ENCODE measurements at regions not wholly inside any gene's neighbourhood (a gene's known extent, or its start where the extent isn't known, plus 50 kb on each side); places are given as distances from the start of the nearest gene placed in this dataset.

DNA sequence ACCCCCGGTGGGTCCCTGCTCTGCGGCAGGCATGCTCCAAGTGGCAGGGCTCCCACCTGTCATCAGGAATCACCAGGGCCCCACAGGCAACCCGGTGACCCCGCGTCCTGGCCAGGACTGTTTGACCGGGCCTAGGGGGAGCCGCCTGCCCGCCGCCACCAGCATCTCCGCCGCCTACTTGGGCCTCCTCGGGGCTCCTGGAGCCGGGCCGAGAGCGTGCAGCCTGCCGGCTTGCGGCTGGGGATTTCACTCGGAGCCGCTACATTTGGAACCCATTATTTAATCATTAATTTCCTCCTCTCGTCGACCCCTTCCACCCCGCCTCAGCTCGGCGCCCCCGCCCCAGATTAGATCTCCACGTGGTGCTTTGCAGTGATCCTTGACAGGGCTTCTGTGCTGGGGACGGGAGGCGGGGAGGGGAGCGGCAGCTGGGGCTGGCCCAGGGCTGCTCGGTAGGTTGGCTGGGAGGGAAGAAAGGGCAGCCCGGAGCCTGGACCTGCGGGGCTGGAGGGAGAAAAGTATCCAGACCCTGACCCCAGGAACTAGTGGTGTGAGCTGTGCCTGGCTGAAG, 295.4 kb downstream of the CYP26B1 start:
- DNase-seq: peak; percentile 80 to 92 (median 86)
- Histone ChIP-seq H3K4me3 (ENCODE audit: low read length in 3 of 3) (no peak overlapping the region), H3K27ac (ENCODE audit: low read depth in 2 of 2, low read length in 2 of 2) (no peak overlapping the region), H3K27me3 (ENCODE audit: control insufficient read depth, insufficient read depth, low read length) (no peaks in the 10 kb centered on the region), H3K9ac (ENCODE audit: low read length in 3 of 3) (no peak overlapping the region), H3K36me3 (ENCODE audit: control insufficient read depth in 2 of 3, insufficient read depth in 3 of 3, low read length in 3 of 3) (no peaks in the 10 kb centered on the region), H3K4me1 (ENCODE audit: control insufficient read depth in 2 of 3, insufficient read depth in 2 of 3, low read depth in 1 of 3, low read length in 3 of 3) (peaks cover 0 to 7% (median 0%) of the 10 kb centered on the region in 3 donors), H3K9me3 (ENCODE audit: control insufficient read depth in 2 of 3, insufficient read depth in 1 of 3, low read length in 3 of 3) (no peaks in the 10 kb centered on the region)
- TF ChIP-seq, protein P1, sequence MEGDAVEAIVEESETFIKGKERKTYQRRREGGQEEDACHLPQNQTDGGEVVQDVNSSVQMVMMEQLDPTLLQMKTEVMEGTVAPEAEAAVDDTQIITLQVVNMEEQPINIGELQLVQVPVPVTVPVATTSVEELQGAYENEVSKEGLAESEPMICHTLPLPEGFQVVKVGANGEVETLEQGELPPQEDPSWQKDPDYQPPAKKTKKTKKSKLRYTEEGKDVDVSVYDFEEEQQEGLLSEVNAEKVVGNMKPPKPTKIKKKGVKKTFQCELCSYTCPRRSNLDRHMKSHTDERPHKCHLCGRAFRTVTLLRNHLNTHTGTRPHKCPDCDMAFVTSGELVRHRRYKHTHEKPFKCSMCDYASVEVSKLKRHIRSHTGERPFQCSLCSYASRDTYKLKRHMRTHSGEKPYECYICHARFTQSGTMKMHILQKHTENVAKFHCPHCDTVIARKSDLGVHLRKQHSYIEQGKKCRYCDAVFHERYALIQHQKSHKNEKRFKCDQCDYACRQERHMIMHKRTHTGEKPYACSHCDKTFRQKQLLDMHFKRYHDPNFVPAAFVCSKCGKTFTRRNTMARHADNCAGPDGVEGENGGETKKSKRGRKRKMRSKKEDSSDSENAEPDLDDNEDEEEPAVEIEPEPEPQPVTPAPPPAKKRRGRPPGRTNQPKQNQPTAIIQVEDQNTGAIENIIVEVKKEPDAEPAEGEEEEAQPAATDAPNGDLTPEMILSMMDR (IDR thresholded peaks at IDR 0.05; ENCODE audit: borderline replicate concordance, extremely low read depth, insufficient read depth): no peak
- no peak for FAIRE-seq
- intact Hi-C loops (cut with DNase I): no loop called here

DNA sequence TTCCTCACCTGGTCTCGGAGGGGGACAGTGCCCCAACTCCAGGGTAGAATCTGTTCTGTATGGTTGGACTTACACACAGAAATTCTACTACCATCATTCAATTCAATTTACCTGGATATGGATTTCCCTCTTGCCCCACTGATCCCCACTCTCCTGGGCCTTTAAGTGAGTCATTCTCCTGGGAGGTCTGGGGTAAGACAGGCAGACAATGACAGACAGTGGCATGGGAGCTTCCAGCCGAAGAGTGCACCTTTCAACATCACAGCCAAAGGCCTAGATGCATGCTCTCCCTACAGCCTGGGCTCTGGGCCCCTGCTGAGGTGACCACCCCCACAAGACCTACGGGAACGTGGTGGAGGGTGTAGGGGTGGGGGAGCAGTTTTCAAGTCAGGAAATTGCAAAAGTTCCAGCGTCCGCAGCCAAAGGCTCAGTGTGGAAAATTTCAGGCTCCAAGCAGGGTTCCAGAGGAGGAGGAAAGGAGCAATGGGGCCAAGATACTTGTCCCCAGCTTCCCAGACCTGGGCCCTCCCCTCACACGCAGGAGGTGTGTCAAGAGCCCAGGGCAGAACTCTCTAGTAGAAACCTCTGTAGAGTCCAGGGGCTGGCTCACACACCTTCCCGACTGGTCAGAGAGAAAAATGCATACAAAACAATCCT, 296.4 kb downstream of the CYP26B1 start:
- no peak for FAIRE-seq
- Histone ChIP-seq H3K9ac (ENCODE audit: low read length in 3 of 3) (no peak overlapping the region), H3K4me3 (ENCODE audit: low read length in 3 of 3) (no peak overlapping the region), H3K4me1 (ENCODE audit: control insufficient read depth in 2 of 3, insufficient read depth in 2 of 3, low read depth in 1 of 3, low read length in 3 of 3) (peaks cover 0 to 7% (median 0%) of the 10 kb centered on the region in 3 donors), H3K9me3 (ENCODE audit: control insufficient read depth in 2 of 3, insufficient read depth in 1 of 3, low read length in 3 of 3) (no peaks in the 10 kb centered on the region), H3K36me3 (ENCODE audit: control insufficient read depth in 2 of 3, insufficient read depth in 3 of 3, low read length in 3 of 3) (no peaks in the 10 kb centered on the region), H3K27me3 (ENCODE audit: control insufficient read depth, insufficient read depth, low read length) (no peaks in the 10 kb centered on the region), H3K27ac (ENCODE audit: low read depth in 2 of 2, low read length in 2 of 2) (no peak overlapping the region)
- DNase-seq: peak in 1 of 5 donors; percentile 20
- TF ChIP-seq, protein P1 (IDR thresholded peaks at IDR 0.05; ENCODE audit: borderline replicate concordance, extremely low read depth, insufficient read depth): no peak
- intact Hi-C loops (cut with DNase I): no loop called here

GRCh38 chr2:71850306-71850801, 297.3 kb downstream of the CYP26B1 start:
- intact Hi-C loops (cut with DNase I): no loop called here
- Histone ChIP-seq H3K4me1 (ENCODE audit: control insufficient read depth in 2 of 3, insufficient read depth in 2 of 3, low read depth in 1 of 3, low read length in 3 of 3) (peaks cover 0 to 7% (median 0%) of the 10 kb centered on the region in 3 donors), H3K9ac (ENCODE audit: low read length in 3 of 3) (no peak overlapping the region), H3K36me3 (ENCODE audit: control insufficient read depth in 2 of 3, insufficient read depth in 3 of 3, low read length in 3 of 3) (no peaks in the 10 kb centered on the region), H3K27ac (ENCODE audit: low read depth in 2 of 2, low read length in 2 of 2) (no peak overlapping the region), H3K9me3 (ENCODE audit: control insufficient read depth in 2 of 3, insufficient read depth in 1 of 3, low read length in 3 of 3) (no peaks in the 10 kb centered on the region), H3K27me3 (ENCODE audit: control insufficient read depth, insufficient read depth, low read length) (no peaks in the 10 kb centered on the region), H3K4me3 (ENCODE audit: low read length in 3 of 3) (no peak overlapping the region)
- DNase-seq (no peak), FAIRE-seq (no peak)
- TF ChIP-seq, protein P1 (IDR thresholded peaks at IDR 0.05; ENCODE audit: borderline replicate concordance, extremely low read depth, insufficient read depth): no peak
